SK-N-SH treated with all-trans-retinoic acid at 6 μM for 48 hours (cell line): ENCODE measurements at regions not wholly inside any gene's neighbourhood (a gene's known extent, or its start where the extent isn't known, plus 50 kb on each side); places are given as distances from the start of the nearest gene placed in this dataset.
"Not testable (repeated sequence)": the region's sequence is repeated elsewhere in the genome, so short reads cannot be mapped to it uniquely, and the experiment has no call there.

Experiments used
- ATAC-seq: fragments of 200-7000 bp; cut with Tn5 transposase; 3 replicates; pipeline ENCODE4 v1.9.1; 2020; ENCODE audit warnings: mild to moderate bottlenecking, moderate library complexity
- TF ChIP-seq, protein P1 (sequence below): fragments of 250-450 bp; sonication (Bioruptor Pico); IDR thresholded peaks from 2 replicates; pipeline ENCODE4 v1.5.0; 2020; ENCODE audit warnings: mild to moderate bottlenecking, moderate library complexity

DNA sequence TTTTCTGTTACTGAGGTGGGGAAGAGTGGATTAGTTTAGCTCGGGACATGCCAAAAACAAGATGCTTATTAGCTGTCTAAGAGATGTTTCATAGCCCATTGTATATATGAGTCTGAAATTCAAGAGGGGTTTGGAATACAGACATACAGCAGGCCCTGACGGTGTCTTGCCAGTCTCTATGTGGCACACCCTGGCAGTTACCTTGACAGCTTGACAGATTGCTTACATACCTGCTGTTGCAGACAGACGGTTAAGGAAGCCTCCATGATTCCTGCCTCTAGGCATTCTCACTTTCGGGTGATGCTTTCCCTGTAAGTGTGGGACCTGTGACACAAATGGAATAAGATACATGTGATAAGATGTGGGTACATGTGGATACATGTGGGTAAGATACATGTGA, 95.0 kb downstream of the QRSL1 start:
- TF ChIP-seq, protein P1, sequence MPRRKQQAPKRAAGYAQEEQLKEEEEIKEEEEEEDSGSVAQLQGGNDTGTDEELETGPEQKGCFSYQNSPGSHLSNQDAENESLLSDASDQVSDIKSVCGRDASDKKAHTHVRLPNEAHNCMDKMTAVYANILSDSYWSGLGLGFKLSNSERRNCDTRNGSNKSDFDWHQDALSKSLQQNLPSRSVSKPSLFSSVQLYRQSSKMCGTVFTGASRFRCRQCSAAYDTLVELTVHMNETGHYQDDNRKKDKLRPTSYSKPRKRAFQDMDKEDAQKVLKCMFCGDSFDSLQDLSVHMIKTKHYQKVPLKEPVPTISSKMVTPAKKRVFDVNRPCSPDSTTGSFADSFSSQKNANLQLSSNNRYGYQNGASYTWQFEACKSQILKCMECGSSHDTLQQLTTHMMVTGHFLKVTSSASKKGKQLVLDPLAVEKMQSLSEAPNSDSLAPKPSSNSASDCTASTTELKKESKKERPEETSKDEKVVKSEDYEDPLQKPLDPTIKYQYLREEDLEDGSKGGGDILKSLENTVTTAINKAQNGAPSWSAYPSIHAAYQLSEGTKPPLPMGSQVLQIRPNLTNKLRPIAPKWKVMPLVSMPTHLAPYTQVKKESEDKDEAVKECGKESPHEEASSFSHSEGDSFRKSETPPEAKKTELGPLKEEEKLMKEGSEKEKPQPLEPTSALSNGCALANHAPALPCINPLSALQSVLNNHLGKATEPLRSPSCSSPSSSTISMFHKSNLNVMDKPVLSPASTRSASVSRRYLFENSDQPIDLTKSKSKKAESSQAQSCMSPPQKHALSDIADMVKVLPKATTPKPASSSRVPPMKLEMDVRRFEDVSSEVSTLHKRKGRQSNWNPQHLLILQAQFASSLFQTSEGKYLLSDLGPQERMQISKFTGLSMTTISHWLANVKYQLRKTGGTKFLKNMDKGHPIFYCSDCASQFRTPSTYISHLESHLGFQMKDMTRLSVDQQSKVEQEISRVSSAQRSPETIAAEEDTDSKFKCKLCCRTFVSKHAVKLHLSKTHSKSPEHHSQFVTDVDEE (CRISPR knock-in tag) = no peak
- no peak for ATAC-seq

DNA sequence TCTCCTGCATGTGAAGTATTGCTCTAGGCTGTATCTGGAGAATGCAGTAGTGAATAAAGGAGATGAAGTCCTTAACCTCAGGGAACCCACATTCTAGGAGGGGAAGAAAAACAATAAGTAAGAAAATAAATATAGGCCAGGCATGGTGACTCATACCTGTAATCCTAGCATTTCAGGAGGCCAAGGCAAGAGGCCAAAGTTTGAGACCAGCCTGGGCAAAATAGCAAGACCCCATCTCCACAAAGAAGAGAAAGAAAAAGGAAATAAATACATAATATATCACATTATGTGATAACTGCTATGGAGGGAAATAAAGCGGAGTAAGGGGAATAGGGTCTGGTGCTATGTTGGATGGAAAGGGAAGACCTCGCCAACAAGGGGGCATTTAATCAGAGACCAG, 94.0 kb downstream of the QRSL1 start:
- ATAC-seq = not testable (repeated sequence)

DNA sequence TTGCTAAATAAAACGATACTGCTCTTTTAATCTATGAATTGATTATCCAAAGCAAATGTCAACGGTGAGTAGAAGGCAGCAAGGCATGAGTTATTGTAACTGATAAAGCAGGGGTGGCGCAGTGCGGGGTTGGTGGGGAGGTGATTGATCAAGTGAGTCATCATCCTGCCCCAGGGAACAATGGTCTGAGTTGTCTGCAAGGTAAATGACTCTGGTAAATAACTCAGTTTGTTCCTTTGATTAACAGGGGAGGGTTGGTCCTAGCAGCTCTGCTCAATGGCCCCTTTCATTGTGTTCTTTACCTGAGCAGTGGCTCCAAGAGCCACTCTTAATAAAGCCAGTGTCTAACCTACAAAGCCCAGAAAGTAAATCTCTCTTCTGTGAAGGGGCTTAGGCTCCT, 91.8 kb downstream of the QRSL1 start:
- not testable (repeated sequence) for ATAC-seq
